SH-SY5Y (cell line): ENCODE measurements at regions not wholly inside any gene's neighbourhood (a gene's known extent, or its start where the extent isn't known, plus 50 kb on each side); places are given as distances from the start of the nearest gene placed in this dataset.

Experiments
- GATA2 ChIP-seq: IDR thresholded peaks from 2 replicates; pipeline ENCODE4 v1.6.1; 2011; ENCODE audit warnings: mild to moderate bottlenecking, low read depth, low read length
- GATA3 ChIP-seq: IDR thresholded peaks from 2 replicates; pipeline ENCODE4 v1.6.1; 2011; ENCODE audit warnings: low read depth, mild to moderate bottlenecking, low read length, moderate library complexity

- no peak for TF ChIP-seq GATA2
- no peak for TF ChIP-seq GATA3
Measured at GRCh38 chr7:119438315-119438714, 834.7 kb upstream of the KCND2 start.
